Epithelial cell of proximal tubule (primary cell): ENCODE measurements at regions not wholly inside any gene's neighbourhood (a gene's known extent, or its start where the extent isn't known, plus 50 kb on each side); places are given as distances from the start of the nearest gene placed in this dataset.
"Not testable (repeated sequence)": the region's sequence is repeated elsewhere in the genome, so short reads cannot be mapped to it uniquely, and the experiment has no call there.

Experiments used
- DNase-seq: peaks from one replicate; pipeline ENCODE4 v3.0.0-alpha.2; 2011; ENCODE audit warnings: low read depth
- H3K4me3 ChIP-seq: 2 replicates; pipeline ENCODE4 v1.5.1; 2011; ENCODE audit warnings: low read depth, mild to moderate bottlenecking, low read length
- CTCF ChIP-seq: conservative IDR thresholded peaks from 2 replicates; pipeline ENCODE4 v1.5.1; 2012; ENCODE audit warnings: low read depth, mild to moderate bottlenecking, low read length

GRCh38 chr11:130533871-130534270 is 85.4 kb downstream of the ADAMTS15 start:
- no peak for DNase-seq
- no peak overlapping the region for H3K4me3 ChIP-seq
- TF ChIP-seq CTCF: no peak

- DNase-seq: no peak
- H3K4me3 ChIP-seq: no peak overlapping the region
- TF ChIP-seq CTCF: no peak
Observed at GRCh38 chr11:130534551-130534950, 86.1 kb downstream of the ADAMTS15 start.

GRCh38 chr11:130535520-130535919 is 87.1 kb downstream of the ADAMTS15 start:
- H3K4me3 ChIP-seq: no peak overlapping the region
- no peak for TF ChIP-seq CTCF
- DNase-seq: no peak

GRCh38 chr11:130536106-130537040 is 87.9 kb downstream of the ADAMTS15 start:
- DNase-seq: no peak
- no peak overlapping the region for H3K4me3 ChIP-seq
- TF ChIP-seq CTCF: no peak

- H3K4me3 ChIP-seq, DNase-seq: not testable (repeated sequence)
Observed at GRCh38 chr11:130539680-130540079, 91.2 kb downstream of the ADAMTS15 start.

- no peak for DNase-seq
- TF ChIP-seq CTCF: no peak
- H3K4me3 ChIP-seq: no peak overlapping the region
Observed at GRCh38 chr11:130544266-130544665, 95.8 kb downstream of the ADAMTS15 start.

- H3K4me3 ChIP-seq: no peak overlapping the region
- DNase-seq: no peak
- no peak for TF ChIP-seq CTCF
Observed at GRCh38 chr11:130545449-130546072, 97.1 kb downstream of the ADAMTS15 start.
